ENCODE measurements at regions not wholly inside any gene's neighbourhood (a gene's known extent, or its start where the extent isn't known, plus 50 kb on each side); places are given as distances from the start of the nearest gene placed in this dataset.

DNA sequence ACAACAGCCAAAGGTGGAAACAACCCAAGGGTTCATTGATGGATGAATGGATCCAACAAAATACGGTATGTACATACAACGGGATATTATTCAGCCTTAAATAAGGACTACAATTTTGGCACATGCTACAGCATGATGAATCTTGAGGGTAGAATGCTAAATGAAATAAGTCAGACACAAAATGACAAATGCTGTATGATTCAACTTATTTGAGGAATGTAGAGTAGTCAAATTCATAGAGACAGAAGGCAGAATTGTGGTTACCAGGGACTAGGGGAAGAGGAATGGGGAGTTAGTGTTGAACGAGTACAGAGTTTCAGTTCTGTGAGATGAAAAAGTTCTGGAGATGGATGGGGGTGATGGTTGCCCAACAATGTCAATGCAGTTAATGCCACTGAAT is 118.0 kb upstream of the PAXBP1 start:
- ATAC-seq (ENCODE audit: low read depth), result no peak
- dilution Hi-C loops (cut with HindIII; ENCODE audit: low sequenced_read_pairs, unreplicated experiment) (no loop called here), in situ Hi-C loops (cut with MboI; ENCODE audit: low sequenced_read_pairs) (no loop called here), intact Hi-C loops (cut with micrococcal nuclease) (no loop called here)
- Histone ChIP-seq H3K9me3 (ENCODE audit: control insufficient read depth, insufficient read depth, low read length) (no peaks in the 10 kb centered on the region), H3K9me1 (ENCODE audit: insufficient read depth, low read length) (no peaks in the 10 kb centered on the region), H4K5ac (ENCODE audit: low read depth, low read length) (no peak overlapping the region), H3K18ac (ENCODE audit: low read depth, low read length) (no peak overlapping the region), H3K36me3 (ENCODE audit: control insufficient read depth, insufficient read depth, low read length) (no peaks in the 10 kb centered on the region), H4K8ac (ENCODE audit: low read depth in 2 of 2, low read length in 2 of 2) (no peak overlapping the region), H2BK5ac (ENCODE audit: low read depth, low read length, poor library complexity, severe bottlenecking) (no peak overlapping the region), H3K56ac (ENCODE audit: extremely low read depth, insufficient read depth, low read length) (no peak overlapping the region), H2BK15ac (ENCODE audit: low read depth, low read length) (no peak overlapping the region), H2BK20ac (ENCODE audit: low read depth, low read length) (no peak overlapping the region), H3K14ac (replicated peaks; ENCODE audit: low read depth, low read length) (no peak overlapping the region), H3K9ac (ENCODE audit: low read depth, low read length) (no peak overlapping the region), H3K27me3 (ENCODE audit: control insufficient read depth, insufficient read depth, low read length) (peaks cover 2% of the 10 kb centered on the region; the same call in 1 of the 2 replicates), H3K23ac (ENCODE audit: low read depth, low read length) (no peak overlapping the region), H4K91ac (ENCODE audit: insufficient read depth, low read depth, low read length) (no peak overlapping the region), H3K79me1 (ENCODE audit: low read depth in 1 of 2, low read length in 2 of 2) (no peaks in the 10 kb centered on the region), H2AK9ac (replicated peaks; ENCODE audit: low read depth, low read length, poor library complexity) (no peak overlapping the region), H2BK120ac (ENCODE audit: low read depth, low read length) (no peak overlapping the region), H3K4ac (ENCODE audit: low read depth, low read length) (no peak overlapping the region), H2AK5ac (ENCODE audit: low read depth, low read length) (no peak overlapping the region), H2AFZ (replicated peaks; ENCODE audit: low read length, poor library complexity) (no peak overlapping the region), H3K4me3 (ENCODE audit: insufficient read depth, low read depth, low read length) (no peak overlapping the region), H4K20me1 (ENCODE audit: insufficient read depth, low read length) (no peaks in the 10 kb centered on the region), H3K4me2 (ENCODE audit: low read depth, low read length) (no peak overlapping the region), H3K27ac (ENCODE audit: insufficient read depth, low read length) (no peak overlapping the region), H3K4me1 (ENCODE audit: control insufficient read depth, insufficient read depth, low read length) (no peaks in the 10 kb centered on the region)
- ChIA-PET CTCF (no interaction called here), POLR2A (ENCODE audit: unreplicated experiment) (no interaction called here)
- 33% methylated on average over 1 of the region's 3 CpGs; no CpG with 5 or more reads in 1 of the 2 experiments for WGBS, 2 experiments (ENCODE audit: extremely low coverage in 2 of 2, insufficient read length in 1 of 2)
- TF ChIP-seq RFX5 (IDR thresholded peaks at IDR 0.05; ENCODE audit: low read depth, low read length) (no peak), CHD1 (IDR thresholded peaks at IDR 0.05; ENCODE audit: low read depth, low read length) (no peak), FOS (IDR thresholded peaks at IDR 0.05; ENCODE audit: low read depth, low read length) (no peak), CEBPB (IDR thresholded peaks at IDR 0.05; ENCODE audit: low read depth, low read length) (no peak), MAFK (IDR thresholded peaks at IDR 0.05; ENCODE audit: low read depth, low read length) (no peak), MXI1 (IDR thresholded peaks at IDR 0.05; ENCODE audit: borderline replicate concordance, low read depth, low read length) (no peak), RCOR1 (IDR thresholded peaks at IDR 0.05; ENCODE audit: insufficient replicate concordance, low read length) (no peak), SMC3 (IDR thresholded peaks at IDR 0.05; ENCODE audit: low read depth, low read length) (no peak), NFE2L2 (IDR thresholded peaks at IDR 0.05; ENCODE audit: low read depth, low read length) (no peak), MAZ (IDR thresholded peaks at IDR 0.05; ENCODE audit: borderline replicate concordance, low read depth, low read length) (no peak), RAD21 (IDR thresholded peaks at IDR 0.05; ENCODE audit: low read length) (no peak), BHLHE40 (IDR thresholded peaks at IDR 0.05; ENCODE audit: low read depth, low read length) (no peak), POLR2A (IDR thresholded peaks at IDR 0.05; ENCODE audit: low read depth, low read length) (no peak)
- TF ChIP-seq, protein P1, sequence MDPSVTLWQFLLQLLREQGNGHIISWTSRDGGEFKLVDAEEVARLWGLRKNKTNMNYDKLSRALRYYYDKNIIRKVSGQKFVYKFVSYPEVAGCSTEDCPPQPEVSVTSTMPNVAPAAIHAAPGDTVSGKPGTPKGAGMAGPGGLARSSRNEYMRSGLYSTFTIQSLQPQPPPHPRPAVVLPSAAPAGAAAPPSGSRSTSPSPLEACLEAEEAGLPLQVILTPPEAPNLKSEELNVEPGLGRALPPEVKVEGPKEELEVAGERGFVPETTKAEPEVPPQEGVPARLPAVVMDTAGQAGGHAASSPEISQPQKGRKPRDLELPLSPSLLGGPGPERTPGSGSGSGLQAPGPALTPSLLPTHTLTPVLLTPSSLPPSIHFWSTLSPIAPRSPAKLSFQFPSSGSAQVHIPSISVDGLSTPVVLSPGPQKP (IDR thresholded peaks at IDR 0.05; ENCODE audit: borderline replicate concordance, low read depth, low read length), result no peak
- TF ChIP-seq, protein P2, sequence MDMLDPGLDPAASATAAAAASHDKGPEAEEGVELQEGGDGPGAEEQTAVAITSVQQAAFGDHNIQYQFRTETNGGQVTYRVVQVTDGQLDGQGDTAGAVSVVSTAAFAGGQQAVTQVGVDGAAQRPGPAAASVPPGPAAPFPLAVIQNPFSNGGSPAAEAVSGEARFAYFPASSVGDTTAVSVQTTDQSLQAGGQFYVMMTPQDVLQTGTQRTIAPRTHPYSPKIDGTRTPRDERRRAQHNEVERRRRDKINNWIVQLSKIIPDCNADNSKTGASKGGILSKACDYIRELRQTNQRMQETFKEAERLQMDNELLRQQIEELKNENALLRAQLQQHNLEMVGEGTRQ (IDR thresholded peaks at IDR 0.05; ENCODE audit: low read depth, low read length), result no peak
- TF ChIP-seq, protein P3, sequence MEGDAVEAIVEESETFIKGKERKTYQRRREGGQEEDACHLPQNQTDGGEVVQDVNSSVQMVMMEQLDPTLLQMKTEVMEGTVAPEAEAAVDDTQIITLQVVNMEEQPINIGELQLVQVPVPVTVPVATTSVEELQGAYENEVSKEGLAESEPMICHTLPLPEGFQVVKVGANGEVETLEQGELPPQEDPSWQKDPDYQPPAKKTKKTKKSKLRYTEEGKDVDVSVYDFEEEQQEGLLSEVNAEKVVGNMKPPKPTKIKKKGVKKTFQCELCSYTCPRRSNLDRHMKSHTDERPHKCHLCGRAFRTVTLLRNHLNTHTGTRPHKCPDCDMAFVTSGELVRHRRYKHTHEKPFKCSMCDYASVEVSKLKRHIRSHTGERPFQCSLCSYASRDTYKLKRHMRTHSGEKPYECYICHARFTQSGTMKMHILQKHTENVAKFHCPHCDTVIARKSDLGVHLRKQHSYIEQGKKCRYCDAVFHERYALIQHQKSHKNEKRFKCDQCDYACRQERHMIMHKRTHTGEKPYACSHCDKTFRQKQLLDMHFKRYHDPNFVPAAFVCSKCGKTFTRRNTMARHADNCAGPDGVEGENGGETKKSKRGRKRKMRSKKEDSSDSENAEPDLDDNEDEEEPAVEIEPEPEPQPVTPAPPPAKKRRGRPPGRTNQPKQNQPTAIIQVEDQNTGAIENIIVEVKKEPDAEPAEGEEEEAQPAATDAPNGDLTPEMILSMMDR (conservative IDR thresholded peaks at IDR 0.05; ENCODE audit: low read depth, low read length), result no peak
- DNase-seq, result no peak
- BruUV-seq (replicated peaks), result no TSS peak

Measured in IMR-90 (cell line).